HepG2 (cell line): ENCODE measurements at regions not wholly inside any gene's neighbourhood (a gene's known extent, or its start where the extent isn't known, plus 50 kb on each side); places are given as distances from the start of the nearest gene placed in this dataset.

Experiments
- ATAC-seq: fragments of 200-7000 bp; cut with Tn5 transposase; 3 replicates; pipeline ENCODE4 v1.9.1; 2020; ENCODE audit warnings: mild to moderate bottlenecking, moderate library complexity
- BruUV-seq: library from RNA; stranded (reverse); fragments of 400-500 nt; replicated peaks from 2 replicates; lab custom pipeline; 2021; lab: Mats Ljungman, UMichigan
- CTCF ChIA-PET: fragments of 300-600 bp; formaldehyde crosslinking; extraction: SDS; loops from one replicate; lab custom pipeline; 2021; ENCODE audit warnings: low total read pairs, inconsistent platforms, low intra/inter-chr PET ratio; lab: Yijun Ruan, JAX
- POLR2A ChIA-PET: fragments of 350-600 bp; sonication (Branson Sonifier 250); formaldehyde crosslinking; loops from one replicate; lab custom pipeline; 2020; ENCODE audit warnings: antibody characterized with exemption, inconsistent platforms; lab: Yijun Ruan, JAX
- DNase-seq: peaks from one replicate; pipeline ENCODE4 v3.0.0-alpha.2; 2015; ENCODE audit warnings: low spot score
- FAIRE-seq: peaks from 3 replicates; lab custom pipeline; 2011; peaks lifted over from hg19 to GRCh38; lab: Jason Lieb, UNC
- H2AFZ ChIP-seq: one replicate; pipeline ENCODE4 v1.6.1; 2011; ENCODE audit warnings: low read length, inconsistent platforms
- H3K27ac ChIP-seq: fragments of 300-600 bp; 3 replicates; pipeline ENCODE4 v1.8.0; 2011; ENCODE audit warnings: mixed run types, mild to moderate bottlenecking, mixed read lengths, low read length, inconsistent platforms; ENCODE audit not compliant: insufficient read depth; ENCODE audit errors: extremely low read length
- H3K27me3 ChIP-seq, 2 experiments: fragments of 200-600 bp in 1 of 2; 2 replicates in 1 of 2; 3 replicates in 1 of 2; pipeline versions ENCODE4 v1.6.0 to v1.8.0; 2011; ENCODE audit warnings: low read length in 2 of 2, mild to moderate bottlenecking in 2 of 2, moderate library complexity in 2 of 2, inconsistent platforms in 1 of 2; ENCODE audit not compliant: insufficient read depth in 2 of 2, control insufficient read depth in 1 of 2
- H3K36me3 ChIP-seq, 2 experiments: fragments of 200-600 bp in 1 of 2; replicated peaks in 1 of 2; 2 replicates in 1 of 2; 3 replicates in 1 of 2; pipeline versions ENCODE4 v1.5.1 to v1.8.0; 2011; ENCODE audit warnings: low read length in 2 of 2, inconsistent platforms in 1 of 2; ENCODE audit not compliant: insufficient read depth in 2 of 2, control insufficient read depth in 1 of 2
- H3K4me1 ChIP-seq: 2 replicates; pipeline ENCODE4 v1.5.1; 2012; ENCODE audit warnings: low read length, inconsistent platforms; ENCODE audit not compliant: insufficient read depth
- H3K4me2 ChIP-seq: 2 replicates; pipeline ENCODE4 v1.6.0; 2011; ENCODE audit warnings: low read depth, low read length, inconsistent platforms
- H3K4me3 ChIP-seq, 3 experiments: fragments of 200-600 bp in 1 of 3; sonication (generic), shearing (Covaris generic) in 1 of 3; replicated peaks in 1 of 3; 2 replicates each; pipeline ENCODE4 v1.5.1; 2011 to 2016; ENCODE audit warnings: low read length in 3 of 3, inconsistent platforms in 2 of 3, low read depth in 2 of 3, mild to moderate bottlenecking in 2 of 3, control low read depth in 1 of 3, mixed read lengths in 1 of 3; ENCODE audit not compliant: insufficient read depth in 1 of 3
- H3K79me2 ChIP-seq: one replicate; pipeline ENCODE4 v1.6.1; 2011; ENCODE audit warnings: low read length, inconsistent platforms; ENCODE audit not compliant: insufficient read depth
- H3K9ac ChIP-seq: 2 replicates; pipeline ENCODE4 v1.6.0; 2011; ENCODE audit warnings: mild to moderate bottlenecking, low read depth, low read length, inconsistent platforms; ENCODE audit not compliant: insufficient read depth
- H3K9me3 ChIP-seq: 2 replicates; pipeline ENCODE4 v1.5.1; 2012; ENCODE audit warnings: mild to moderate bottlenecking, low read length
- H4K20me1 ChIP-seq: 2 replicates; pipeline ENCODE4 v1.6.0; 2011; ENCODE audit warnings: inconsistent platforms, mild to moderate bottlenecking, low read length, moderate library complexity; ENCODE audit not compliant: insufficient read depth
- DPF2 ChIP-seq: sonication (generic); formaldehyde crosslinking; IDR thresholded peaks from 2 replicates; pipeline ENCODE4 v1.4.0; 2020; ENCODE audit warnings: mild to moderate bottlenecking, low read depth, missing genetic modification reagents, borderline replicate concordance
- DZIP1 ChIP-seq: sonication (generic); formaldehyde crosslinking; IDR thresholded peaks from 2 replicates; pipeline ENCODE4 v1.5.0; 2020; ENCODE audit warnings: mild to moderate bottlenecking, missing genetic modification reagents
- ETV6 ChIP-seq: sonication (generic); formaldehyde crosslinking; conservative IDR thresholded peaks from 2 replicates; pipeline ENCODE4 v1.4.0; 2020; ENCODE audit warnings: missing genetic modification reagents
- HES4 ChIP-seq: sonication (generic); formaldehyde crosslinking; IDR thresholded peaks from 2 replicates; pipeline ENCODE4 v1.9.0; 2021; ENCODE audit warnings: mild to moderate bottlenecking, missing genetic modification reagents, borderline replicate concordance
- MBNL3 ChIP-seq: fragments of 250-450 bp; sonication (Bioruptor Pico); conservative IDR thresholded peaks from 2 replicates; pipeline ENCODE4 v1.8.0; 2022; ENCODE audit warnings: mild to moderate bottlenecking, inconsistent platforms
- MTERF4 ChIP-seq: sonication (generic); formaldehyde crosslinking; IDR thresholded peaks from 2 replicates; pipeline ENCODE4 v1.8.0; 2023; ENCODE audit warnings: mild to moderate bottlenecking, missing genetic modification reagents
- NFKB2 ChIP-seq: sonication (generic); formaldehyde crosslinking; IDR thresholded peaks from 2 replicates; pipeline ENCODE4 v1.4.0; 2020; ENCODE audit warnings: missing genetic modification reagents, borderline replicate concordance
- NR1H2 ChIP-seq: sonication (generic); formaldehyde crosslinking; IDR thresholded peaks from 2 replicates; pipeline ENCODE4 v1.8.1; 2022; ENCODE audit warnings: low read depth, missing genetic modification reagents, borderline replicate concordance
- SP5 ChIP-seq: IDR thresholded peaks from 2 replicates; pipeline ENCODE4 v1.6.1; 2016; ENCODE audit warnings: low read depth, borderline replicate concordance
- SYNCRIP ChIP-seq: fragments of 200-400 bp; formaldehyde crosslinking; IDR thresholded peaks from 2 replicates; pipeline ENCODE4 v1.6.1; 2018; ENCODE audit warnings: mild to moderate bottlenecking, low read depth, low read length; ENCODE audit not compliant: insufficient read depth
- ZFP41 ChIP-seq: sonication (generic); formaldehyde crosslinking; IDR thresholded peaks from 2 replicates; pipeline ENCODE4 v1.4.0; 2020; ENCODE audit warnings: mild to moderate bottlenecking, missing genetic modification reagents, borderline replicate concordance
- ZGPAT ChIP-seq: IDR thresholded peaks from 2 replicates; pipeline ENCODE4 v1.6.1; 2016; ENCODE audit warnings: mild to moderate bottlenecking
- ZNF121 ChIP-seq: sonication (generic); formaldehyde crosslinking; IDR thresholded peaks from 2 replicates; pipeline ENCODE4 v1.5.0; 2020; ENCODE audit warnings: mild to moderate bottlenecking, missing genetic modification reagents
- ZNF513 ChIP-seq: sonication (generic); formaldehyde crosslinking; conservative IDR thresholded peaks from 2 replicates; pipeline ENCODE4 v1.5.0; 2020; ENCODE audit warnings: missing genetic modification reagents
- ZNF782 ChIP-seq: sonication (generic); formaldehyde crosslinking; IDR thresholded peaks from 2 replicates; pipeline ENCODE4 v1.4.0; 2020; ENCODE audit warnings: missing genetic modification reagents, mild to moderate bottlenecking, borderline replicate concordance
- WGBS: methylation state at CpG from one replicate; pipeline ENCODE4 v1.1.6; 2017; ENCODE audit warnings: low lambda C conversion rate; 5-methylcytosine and 5-hydroxymethylcytosine counted together
- in situ Hi-C: cut with HindIII; loops from 2 replicates; pipeline ENCODE4 v1.10.0; 2017; ENCODE audit warnings: low pct_unique_long_range_greater_than_20kb; ENCODE audit not compliant: extremely low pct_ligation_motif_present
- intact Hi-C: fragments of 100-400 bp; cut with micrococcal nuclease; formaldehyde crosslinking; loops from one replicate; pipeline ENCODE4 v1.10.0; 2022; ENCODE audit not compliant: unreplicated experiment

- Histone ChIP-seq H3K27me3 (peaks cover 1 to 8% of the 10 kb centered on the region in 2 experiments; a peak in 2 of 5 replicates), H3K36me3 (no peaks in the 10 kb centered on the region), H3K27ac (no peak overlapping the region), H3K9me3 (no peaks in the 10 kb centered on the region)
- CTCF ChIA-PET = no interaction called here
- no peak for TF ChIP-seq HES4 (CRISPR knock-in tag)
- TF ChIP-seq DPF2 (CRISPR knock-in tag) = no peak
- TF ChIP-seq ZGPAT (CRISPR knock-in tag) = no peak
- TF ChIP-seq ZNF782 = no peak
- no peak for TF ChIP-seq ETV6 (CRISPR knock-in tag)
- TF ChIP-seq DZIP1 (CRISPR knock-in tag) = no peak
- TF ChIP-seq NFKB2 (CRISPR knock-in tag) = no peak
- no peak for TF ChIP-seq NR1H2 (CRISPR knock-in tag)
- no peak for TF ChIP-seq MTERF4
- TF ChIP-seq SYNCRIP = no peak
- no peak for TF ChIP-seq ZNF513
- no peak for TF ChIP-seq ZNF121 (CRISPR knock-in tag)
- TF ChIP-seq MBNL3 (CRISPR knock-in tag) = no peak
- no peak for TF ChIP-seq SP5 (CRISPR knock-in tag)
- no peak for TF ChIP-seq ZFP41 (CRISPR knock-in tag)
- TF ChIP-seq, all 625 proteins: peak for 0
- DNase-seq (no peak), FAIRE-seq (no peak), ATAC-seq (no peak)
- 54% methylated on average over 5 of the region's 8 CpGs for WGBS
- H3K4me2 ChIP-seq = no peak overlapping the region
- POLR2A ChIA-PET = no interaction called here
- no TSS peak for BruUV-seq
- no peaks in the 10 kb centered on the region for H4K20me1 ChIP-seq
- H2AFZ ChIP-seq = no peak overlapping the region
- H3K4me3 ChIP-seq = no peak overlapping the region
- in situ Hi-C loops = no loop called here
- no peak overlapping the region for H3K9ac ChIP-seq
- no peaks in the 10 kb centered on the region for H3K4me1 ChIP-seq
- H3K79me2 ChIP-seq = no peaks in the 10 kb centered on the region
- intact Hi-C loops = no loop called here
These were observed 129.9 kb downstream of the TRIM43 start for GRCh38 chr2:95721726-95722125.
